OCI-LY7 (cell line): ENCODE measurements at regions not wholly inside any gene's neighbourhood (a gene's known extent, or its start where the extent isn't known, plus 50 kb on each side); places are given as distances from the start of the nearest gene placed in this dataset.

Experiments
- CTCF ChIP-seq: fragments of 200-600 bp; sonication (generic); conservative IDR thresholded peaks from 2 replicates; pipeline ENCODE4 v1.5.1; 2014; ENCODE audit warnings: mild to moderate bottlenecking, antibody characterized with exemption, low read length, moderate library complexity, mixed read lengths
- EZH2phosphoT487 ChIP-seq: fragments of 200-600 bp; sonication (generic); IDR thresholded peaks from 2 replicates; pipeline ENCODE4 v1.6.1; 2018; ENCODE audit warnings: low read depth, borderline replicate concordance, mild to moderate bottlenecking, mixed run types, antibody characterized with exemption, low read length, moderate library complexity, mixed read lengths

- TF ChIP-seq CTCF (no peak), EZH2phosphoT487 (no peak)
Measured at GRCh38 chr12:34287437-34287836, 265.1 kb downstream of the ALG10 start.
